ENCODE measurements at regions not wholly inside any gene's neighbourhood (a gene's known extent, or its start where the extent isn't known, plus 50 kb on each side); places are given as distances from the start of the nearest gene placed in this dataset.

- dilution Hi-C loops (cut with MboI; ENCODE audit: extremely low pct_ligation_motif_present, low sequenced_read_pairs) = no loop called here
- Histone ChIP-seq H3K4me2 (ENCODE audit: control insufficient read depth, extremely low read depth, insufficient read depth, low read depth, low read length) (no peak overlapping the region), H3K79me2 (ENCODE audit: control insufficient read depth, insufficient read depth, low read length) (no peaks in the 10 kb centered on the region), H3K27me3 (ENCODE audit: control insufficient read depth, extremely low read depth, insufficient read depth, low read length) (no peaks in the 10 kb centered on the region), H4K20me1 (ENCODE audit: control insufficient read depth, extremely low read depth, insufficient read depth, low read length) (no peaks in the 10 kb centered on the region), H3K9me3 (ENCODE audit: control insufficient read depth, low read depth, low read length) (no peaks in the 10 kb centered on the region), H2AFZ (ENCODE audit: control insufficient read depth, low read length) (no peak overlapping the region), H3K9ac (ENCODE audit: control insufficient read depth, extremely low read depth, insufficient read depth, low read length) (no peak overlapping the region), H3K4me1 (ENCODE audit: control insufficient read depth, extremely low read depth, insufficient read depth, low read length) (no peaks in the 10 kb centered on the region), H3K36me3 (ENCODE audit: control insufficient read depth in 2 of 2, extremely low read depth in 1 of 2, insufficient read depth in 2 of 2, low read length in 2 of 2) (no peaks in the 10 kb centered on the region), H3K4me3 (ENCODE audit: control insufficient read depth in 2 of 3, extremely low read depth in 1 of 3, insufficient read depth in 2 of 3, low read depth in 1 of 3, low read length in 3 of 3) (no peak overlapping the region), H3K27ac (ENCODE audit: control insufficient read depth, insufficient read depth, low read length) (no peak overlapping the region), H3K9me1 (ENCODE audit: control insufficient read depth, extremely low read depth, insufficient read depth, low read length) (no peaks in the 10 kb centered on the region)
- FAIRE-seq (no peak), DNase-seq (ENCODE audit: low read depth, low spot score) (no peak)
- TF ChIP-seq EZH2 (IDR thresholded peaks at IDR 0.05; ENCODE audit: low read length) = no peak
These were observed 322.5 kb upstream of the NR3C2 start for GRCh38 chr4:148764720-148765119.

- no peak overlapping the region for H3K4me3 ChIP-seq (ENCODE audit: control insufficient read depth in 2 of 3, extremely low read depth in 1 of 3, insufficient read depth in 2 of 3, low read depth in 1 of 3, low read length in 3 of 3)
- TF ChIP-seq EZH2 (IDR thresholded peaks at IDR 0.05; ENCODE audit: low read length) (no peak), CTCF (optimal IDR thresholded peaks at IDR 0.05 in 1 of 3, IDR thresholded peaks at IDR 0.05 in 1 of 3, conservative IDR thresholded peaks at IDR 0.05 in 1 of 3; ENCODE audit: extremely low read depth in 1 of 3, insufficient read depth in 2 of 3, low read length in 3 of 3) (no peak)
- no peak overlapping the region for H3K4me2 ChIP-seq (ENCODE audit: control insufficient read depth, extremely low read depth, insufficient read depth, low read depth, low read length)
- H3K27ac ChIP-seq (ENCODE audit: control insufficient read depth, insufficient read depth, low read length) = no peak overlapping the region
- no peaks in the 10 kb centered on the region for H4K20me1 ChIP-seq (ENCODE audit: control insufficient read depth, extremely low read depth, insufficient read depth, low read length)
- H3K9me3 ChIP-seq (ENCODE audit: control insufficient read depth, low read depth, low read length) = no peaks in the 10 kb centered on the region
- H3K4me1 ChIP-seq (ENCODE audit: control insufficient read depth, extremely low read depth, insufficient read depth, low read length) = no peaks in the 10 kb centered on the region
- no peak overlapping the region for H2AFZ ChIP-seq (ENCODE audit: control insufficient read depth, low read length)
- H3K9me1 ChIP-seq (ENCODE audit: control insufficient read depth, extremely low read depth, insufficient read depth, low read length) = no peaks in the 10 kb centered on the region
- H3K79me2 ChIP-seq (ENCODE audit: control insufficient read depth, insufficient read depth, low read length) = no peaks in the 10 kb centered on the region
- FAIRE-seq (no peak), DNase-seq (ENCODE audit: low read depth, low spot score) (no peak)
- no peaks in the 10 kb centered on the region for H3K27me3 ChIP-seq (ENCODE audit: control insufficient read depth, extremely low read depth, insufficient read depth, low read length)
- no peak overlapping the region for H3K9ac ChIP-seq (ENCODE audit: control insufficient read depth, extremely low read depth, insufficient read depth, low read length)
- H3K36me3 ChIP-seq (ENCODE audit: control insufficient read depth in 2 of 2, extremely low read depth in 1 of 2, insufficient read depth in 2 of 2, low read length in 2 of 2) = no peaks in the 10 kb centered on the region
- dilution Hi-C loops (cut with MboI; ENCODE audit: extremely low pct_ligation_motif_present, low sequenced_read_pairs) = no loop called here
These were observed 315.0 kb upstream of the NR3C2 start for GRCh38 chr4:148757171-148757570.

GRCh38 chr4:148749403-148749802 is 307.2 kb upstream of the NR3C2 start:
- FAIRE-seq = no peak
- Histone ChIP-seq H3K9me1 (ENCODE audit: control insufficient read depth, extremely low read depth, insufficient read depth, low read length) (no peaks in the 10 kb centered on the region), H3K27ac (ENCODE audit: control insufficient read depth, insufficient read depth, low read length) (no peak overlapping the region), H4K20me1 (ENCODE audit: control insufficient read depth, extremely low read depth, insufficient read depth, low read length) (no peaks in the 10 kb centered on the region), H3K27me3 (ENCODE audit: control insufficient read depth, extremely low read depth, insufficient read depth, low read length) (no peaks in the 10 kb centered on the region), H3K4me1 (ENCODE audit: control insufficient read depth, extremely low read depth, insufficient read depth, low read length) (no peaks in the 10 kb centered on the region), H3K9me3 (ENCODE audit: control insufficient read depth, low read depth, low read length) (no peaks in the 10 kb centered on the region), H3K9ac (ENCODE audit: control insufficient read depth, extremely low read depth, insufficient read depth, low read length) (no peak overlapping the region), H3K79me2 (ENCODE audit: control insufficient read depth, insufficient read depth, low read length) (no peaks in the 10 kb centered on the region), H3K4me3 (ENCODE audit: control insufficient read depth in 2 of 3, extremely low read depth in 1 of 3, insufficient read depth in 2 of 3, low read depth in 1 of 3, low read length in 3 of 3) (no peak overlapping the region), H3K4me2 (ENCODE audit: control insufficient read depth, extremely low read depth, insufficient read depth, low read depth, low read length) (no peak overlapping the region), H2AFZ (ENCODE audit: control insufficient read depth, low read length) (no peak overlapping the region), H3K36me3 (ENCODE audit: control insufficient read depth in 2 of 2, extremely low read depth in 1 of 2, insufficient read depth in 2 of 2, low read length in 2 of 2) (no peaks in the 10 kb centered on the region)
- dilution Hi-C loops (cut with MboI; ENCODE audit: extremely low pct_ligation_motif_present, low sequenced_read_pairs) = no loop called here
- TF ChIP-seq CTCF (optimal IDR thresholded peaks at IDR 0.05 in 1 of 3, IDR thresholded peaks at IDR 0.05 in 1 of 3, conservative IDR thresholded peaks at IDR 0.05 in 1 of 3; ENCODE audit: extremely low read depth in 1 of 3, insufficient read depth in 2 of 3, low read length in 3 of 3) (no peak), EZH2 (IDR thresholded peaks at IDR 0.05; ENCODE audit: low read length) (no peak)
- no peak for DNase-seq (ENCODE audit: low read depth, low spot score)
